Activated naive CD8-positive, alpha-beta T cell treated with anti-CD3 and anti-CD28 coated beads for 36 hours (primary cell): ENCODE measurements at regions not wholly inside any gene's neighbourhood (a gene's known extent, or its start where the extent isn't known, plus 50 kb on each side); places are given as distances from the start of the nearest gene placed in this dataset.

Experiments used
- DNase-seq: peaks from one replicate; pipeline ENCODE4 v3.0.0; 2021
- H3K27ac Mint-ChIP-seq: one replicate; pipeline ENCODE4 v1.8.0; 2022; ENCODE audit warnings: mild to moderate bottlenecking, moderate library complexity, mixed read lengths
- H3K27me3 Mint-ChIP-seq: one replicate; pipeline ENCODE4 v1.8.0; 2022; ENCODE audit warnings: mild to moderate bottlenecking, mixed read lengths
- H3K36me3 Mint-ChIP-seq: one replicate; pipeline ENCODE4 v1.8.0; 2021; ENCODE audit warnings: mild to moderate bottlenecking, mixed read lengths
- H3K4me1 Mint-ChIP-seq: one replicate; pipeline ENCODE4 v1.8.0; 2021; ENCODE audit warnings: mixed read lengths
- H3K4me3 Mint-ChIP-seq: one replicate; pipeline ENCODE4 v1.8.0; 2022; ENCODE audit warnings: mild to moderate bottlenecking, moderate library complexity, mixed read lengths
- H3K9me3 Mint-ChIP-seq: one replicate; pipeline ENCODE4 v1.8.0; 2022; ENCODE audit warnings: mixed read lengths

DNA sequence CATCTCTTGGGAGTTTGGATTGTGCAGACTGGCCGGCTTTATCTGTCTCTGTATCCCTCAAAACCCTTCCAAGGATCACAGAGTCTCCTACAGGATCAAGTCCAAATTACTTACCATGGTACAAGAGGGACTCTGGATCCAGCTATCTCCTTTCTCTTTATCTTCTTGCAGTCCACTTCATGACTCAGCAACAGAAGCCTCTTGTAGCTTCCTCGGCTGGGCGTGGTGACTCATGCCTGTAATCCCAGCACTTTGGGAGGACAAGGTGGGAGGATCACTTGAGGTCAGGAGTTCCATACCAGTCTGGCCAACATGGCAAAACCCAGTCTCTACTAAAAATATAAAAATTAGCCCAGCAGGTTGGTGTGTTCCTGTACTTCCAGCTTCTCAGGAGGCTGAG lies 189.7 kb downstream of the BCAT1 start:
- H3K27ac Mint-ChIP-seq: no peak overlapping the region
- peaks cover 6% of the 10 kb centered on the region for H3K27me3 Mint-ChIP-seq
- no peak for DNase-seq
- no peak overlapping the region for H3K4me3 Mint-ChIP-seq
- H3K36me3 Mint-ChIP-seq: no peaks in the 10 kb centered on the region
- H3K4me1 Mint-ChIP-seq: no peaks in the 10 kb centered on the region
- no peaks in the 10 kb centered on the region for H3K9me3 Mint-ChIP-seq

DNA sequence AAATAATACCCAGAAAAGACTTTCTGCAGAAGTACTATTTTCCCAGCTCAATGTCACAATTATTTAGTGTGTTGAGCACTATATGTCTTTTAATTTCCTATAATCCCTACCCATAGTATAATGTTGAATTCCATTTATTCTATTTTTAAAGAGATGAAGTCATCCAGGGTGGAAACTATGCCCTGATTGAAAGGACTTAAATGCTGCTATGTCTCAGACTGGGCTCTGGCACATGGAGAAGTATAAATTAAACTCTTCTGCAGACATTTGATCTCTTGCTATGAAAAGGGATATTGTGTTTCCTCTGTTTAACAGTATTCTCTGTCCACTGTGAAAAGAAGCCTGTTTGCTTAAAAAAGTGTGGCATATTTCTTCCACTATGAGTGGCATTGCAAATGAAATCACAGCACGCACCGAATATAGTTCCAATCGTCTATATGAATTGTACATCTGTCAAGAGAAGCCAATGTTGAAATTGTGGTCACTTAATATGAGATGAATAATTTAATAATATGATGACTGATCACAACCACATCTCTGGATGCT lies 192.3 kb downstream of the BCAT1 start:
- Mint-ChIP-seq H3K9me3 (no peaks in the 10 kb centered on the region), H3K27me3 (peaks cover 9% of the 10 kb centered on the region), H3K27ac (no peak overlapping the region), H3K4me3 (no peak overlapping the region), H3K4me1 (no peaks in the 10 kb centered on the region), H3K36me3 (no peaks in the 10 kb centered on the region)
- DNase-seq: no peak

DNA sequence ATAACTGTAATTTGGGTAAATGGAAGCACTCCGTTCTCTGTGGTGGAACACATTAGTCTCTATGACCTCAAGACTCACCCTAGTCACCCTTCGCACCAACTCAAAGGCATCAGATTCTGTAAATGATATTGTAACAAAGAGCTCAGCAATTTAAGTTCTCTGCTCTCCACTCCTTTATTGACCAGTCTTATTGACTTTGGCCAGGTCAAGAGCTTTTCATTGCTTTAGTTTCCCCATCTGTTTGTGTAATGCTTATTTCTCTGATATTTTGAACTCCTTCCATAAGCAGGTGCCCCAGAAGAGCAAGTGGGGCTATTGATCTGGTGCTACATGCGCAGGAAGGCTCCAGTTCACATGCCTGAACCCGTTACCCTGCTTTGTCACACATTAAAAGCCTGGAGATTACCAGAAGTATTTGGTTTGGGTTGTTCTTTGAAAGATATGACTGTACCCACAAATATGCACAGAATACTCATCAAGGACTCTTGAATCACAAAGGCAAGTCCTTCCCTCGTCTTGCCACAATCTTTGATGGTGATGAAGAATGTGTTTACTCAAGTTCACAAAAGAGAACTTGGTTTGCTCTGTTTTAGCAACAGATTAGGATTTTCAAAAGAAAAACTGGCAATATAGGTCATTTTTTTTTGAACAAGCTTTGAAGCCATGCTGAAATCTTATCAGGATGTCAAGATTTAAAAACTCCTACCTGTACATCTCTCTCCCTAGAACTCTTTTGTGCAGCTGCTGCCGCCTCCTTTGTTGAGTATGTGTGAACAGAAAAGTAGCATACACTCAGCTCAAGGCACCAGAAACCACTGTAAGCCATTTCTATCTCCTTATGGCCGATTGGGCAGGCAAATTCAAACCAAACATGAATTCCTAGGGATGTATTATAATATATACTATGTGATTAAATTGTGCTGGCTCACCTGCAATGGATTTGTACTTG lies 193.9 kb downstream of the BCAT1 start:
- Mint-ChIP-seq H3K9me3 (no peaks in the 10 kb centered on the region), H3K27ac (no peak overlapping the region), H3K4me3 (no peak overlapping the region), H3K27me3 (peaks cover 9% of the 10 kb centered on the region), H3K36me3 (no peaks in the 10 kb centered on the region), H3K4me1 (peaks cover 1% of the 10 kb centered on the region)
- no peak for DNase-seq

GRCh38 chr12:24752763-24753462 lies 196.0 kb downstream of the BCAT1 start:
- Mint-ChIP-seq H3K27me3 (peaks cover 9% of the 10 kb centered on the region), H3K4me1 (peaks cover 1% of the 10 kb centered on the region), H3K27ac (no peak overlapping the region), H3K9me3 (no peaks in the 10 kb centered on the region), H3K36me3 (no peaks in the 10 kb centered on the region), H3K4me3 (no peak overlapping the region)
- no peak for DNase-seq

DNA sequence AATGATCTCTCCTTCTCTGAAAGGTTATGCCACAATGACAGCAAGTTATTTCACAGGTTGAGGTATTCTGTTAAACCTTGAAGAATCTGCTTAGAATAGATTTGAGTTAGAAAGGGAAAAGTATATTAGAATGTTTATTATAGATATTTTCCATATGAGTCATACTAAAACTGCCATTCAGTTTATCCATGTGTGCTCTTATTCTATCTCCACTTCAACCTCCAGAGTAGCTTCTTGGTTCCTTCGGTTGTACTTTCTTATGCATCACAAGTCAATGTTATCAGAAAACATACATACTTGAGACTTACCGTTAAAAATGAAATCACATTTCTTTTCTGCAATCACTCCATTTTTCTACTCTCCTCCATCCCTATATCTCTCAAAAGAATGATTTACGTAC lies 197.7 kb downstream of the BCAT1 start:
- Mint-ChIP-seq H3K27ac (no peak overlapping the region), H3K4me3 (no peak overlapping the region), H3K4me1 (peaks cover 1% of the 10 kb centered on the region)

DNA sequence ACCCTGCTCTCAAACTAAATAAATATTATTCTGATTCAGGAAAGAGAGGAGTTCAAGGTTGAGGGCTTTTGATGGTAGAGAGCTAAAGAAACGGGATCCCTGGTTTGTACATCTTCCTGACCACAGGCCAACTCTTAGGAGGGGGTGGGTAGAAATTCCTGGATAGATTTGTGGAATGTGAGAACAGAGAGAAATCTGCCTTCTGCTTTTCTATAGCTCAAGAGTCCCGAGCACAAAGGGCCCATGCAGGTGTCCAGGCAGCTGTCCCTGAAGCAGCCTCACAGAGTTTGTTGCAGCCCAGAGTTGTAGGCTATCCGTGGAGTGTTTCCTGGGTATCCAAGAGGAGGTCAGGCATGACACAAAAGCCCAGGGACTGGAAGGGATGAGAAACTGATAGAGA lies 198.6 kb downstream of the BCAT1 start:
- peaks cover 1% of the 10 kb centered on the region for H3K4me1 Mint-ChIP-seq
- H3K4me3 Mint-ChIP-seq: no peak overlapping the region
- H3K27ac Mint-ChIP-seq: no peak overlapping the region
- H3K9me3 Mint-ChIP-seq: no peaks in the 10 kb centered on the region
- no peaks in the 10 kb centered on the region for H3K36me3 Mint-ChIP-seq
- H3K27me3 Mint-ChIP-seq: peaks cover 9% of the 10 kb centered on the region
- DNase-seq: no peak

More for the DNA sequence above, 197.7 kb downstream of the BCAT1 start:
- H3K36me3 Mint-ChIP-seq: no peaks in the 10 kb centered on the region
- no peak for DNase-seq
- no peaks in the 10 kb centered on the region for H3K9me3 Mint-ChIP-seq
- peaks cover 9% of the 10 kb centered on the region for H3K27me3 Mint-ChIP-seq

GRCh38 chr12:24749171-24749570 lies 199.7 kb downstream of the BCAT1 start:
- no peaks in the 10 kb centered on the region for H3K36me3 Mint-ChIP-seq
- H3K9me3 Mint-ChIP-seq: no peaks in the 10 kb centered on the region
- H3K27me3 Mint-ChIP-seq: peaks cover 4% of the 10 kb centered on the region
- peaks cover 1% of the 10 kb centered on the region for H3K4me1 Mint-ChIP-seq
- DNase-seq: no peak
- H3K4me3 Mint-ChIP-seq: no peak overlapping the region
- H3K27ac Mint-ChIP-seq: no peak overlapping the region

DNA sequence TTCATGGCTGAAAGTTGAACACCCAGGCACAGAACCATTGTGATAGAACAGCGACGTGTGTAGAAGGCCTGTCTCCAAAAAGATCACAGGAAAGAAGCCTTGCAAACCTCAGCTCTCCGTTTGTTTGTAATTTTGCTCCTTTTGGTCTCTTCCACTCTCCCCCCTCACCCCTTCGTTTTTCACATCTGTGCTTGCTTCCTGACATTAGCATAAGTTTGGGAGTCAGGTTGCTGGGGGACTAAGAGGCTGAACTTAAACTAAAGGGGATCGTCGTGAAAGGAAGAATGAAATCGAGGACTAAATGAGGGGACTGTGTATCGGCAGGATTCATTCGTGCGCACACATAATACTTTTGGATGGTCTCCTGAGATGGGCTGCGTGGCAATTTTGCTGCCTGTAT lies 200.6 kb downstream of the BCAT1 start:
- Mint-ChIP-seq H3K4me3 (no peak overlapping the region), H3K27me3 (no peaks in the 10 kb centered on the region), H3K36me3 (no peaks in the 10 kb centered on the region), H3K9me3 (no peaks in the 10 kb centered on the region), H3K27ac (no peak overlapping the region), H3K4me1 (peaks cover 1% of the 10 kb centered on the region)
- no peak for DNase-seq

- Mint-ChIP-seq H3K27ac (no peak overlapping the region), H3K27me3 (no peaks in the 10 kb centered on the region), H3K9me3 (no peaks in the 10 kb centered on the region), H3K36me3 (no peaks in the 10 kb centered on the region), H3K4me1 (peaks cover 1% of the 10 kb centered on the region), H3K4me3 (no peak overlapping the region)
- no peak for DNase-seq
Measured at GRCh38 chr12:24746864-24747263, 202.0 kb downstream of the BCAT1 start.

- Mint-ChIP-seq H3K4me1 (peaks cover 1% of the 10 kb centered on the region), H3K27me3 (no peaks in the 10 kb centered on the region), H3K27ac (no peak overlapping the region), H3K9me3 (no peaks in the 10 kb centered on the region), H3K4me3 (no peak overlapping the region), H3K36me3 (no peaks in the 10 kb centered on the region)
- no peak for DNase-seq
Measured at GRCh38 chr12:24746006-24746671, 202.8 kb downstream of the BCAT1 start.

DNA sequence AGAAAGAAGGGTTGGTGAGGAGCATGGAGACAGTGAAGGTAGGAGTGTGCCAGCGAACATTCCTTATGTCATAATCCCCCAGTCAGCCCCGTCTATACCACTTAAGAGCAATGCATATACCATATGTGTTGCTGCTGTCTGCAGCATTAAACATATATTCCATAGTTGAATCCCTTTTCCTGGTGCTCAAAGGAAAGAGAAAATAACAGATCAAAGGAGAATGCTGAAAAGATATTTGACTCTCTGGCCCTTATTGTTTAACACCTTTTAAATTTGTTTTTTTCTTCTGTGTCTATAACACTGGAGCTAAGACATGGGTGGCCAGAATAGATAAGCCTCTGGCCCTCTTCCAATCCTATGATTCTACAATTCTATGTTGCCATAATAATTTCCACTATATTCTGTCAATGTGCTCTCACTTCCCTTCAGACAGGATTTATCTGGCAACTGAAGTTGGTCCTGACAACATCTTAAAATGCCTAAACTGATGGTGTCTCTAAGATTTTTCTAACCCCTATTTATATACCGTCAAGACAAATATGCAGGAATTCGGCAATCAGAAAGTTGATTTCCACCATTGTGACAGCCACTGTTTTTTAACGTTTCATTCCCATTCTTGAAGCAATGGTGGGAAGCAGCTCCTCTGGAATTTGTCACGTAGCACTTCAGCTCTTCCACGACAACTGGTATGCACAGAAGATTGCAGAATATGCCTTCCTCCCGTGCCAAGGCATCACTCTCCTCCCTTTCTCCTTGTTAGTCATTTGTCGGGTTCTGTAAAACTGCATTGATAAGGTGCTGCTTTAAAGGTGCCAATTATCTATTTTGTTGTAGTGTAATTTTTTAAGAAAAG lies 204.7 kb downstream of the BCAT1 start:
- H3K9me3 Mint-ChIP-seq: no peaks in the 10 kb centered on the region
- H3K27ac Mint-ChIP-seq: no peak overlapping the region
- DNase-seq: no peak
- no peaks in the 10 kb centered on the region for H3K36me3 Mint-ChIP-seq
- no peak overlapping the region for H3K4me3 Mint-ChIP-seq
- no peaks in the 10 kb centered on the region for H3K27me3 Mint-ChIP-seq
- H3K4me1 Mint-ChIP-seq: no peaks in the 10 kb centered on the region

GRCh38 chr12:24742378-24742777 lies 206.5 kb downstream of the BCAT1 start:
- Mint-ChIP-seq H3K4me3 (no peak overlapping the region), H3K27me3 (no peaks in the 10 kb centered on the region), H3K36me3 (no peaks in the 10 kb centered on the region), H3K4me1 (peaks cover 3% of the 10 kb centered on the region), H3K27ac (no peak overlapping the region), H3K9me3 (no peaks in the 10 kb centered on the region)
- no peak for DNase-seq

GRCh38 chr12:24741216-24741615 lies 207.7 kb downstream of the BCAT1 start:
- no peak overlapping the region for H3K27ac Mint-ChIP-seq
- H3K27me3 Mint-ChIP-seq: no peaks in the 10 kb centered on the region

DNA sequence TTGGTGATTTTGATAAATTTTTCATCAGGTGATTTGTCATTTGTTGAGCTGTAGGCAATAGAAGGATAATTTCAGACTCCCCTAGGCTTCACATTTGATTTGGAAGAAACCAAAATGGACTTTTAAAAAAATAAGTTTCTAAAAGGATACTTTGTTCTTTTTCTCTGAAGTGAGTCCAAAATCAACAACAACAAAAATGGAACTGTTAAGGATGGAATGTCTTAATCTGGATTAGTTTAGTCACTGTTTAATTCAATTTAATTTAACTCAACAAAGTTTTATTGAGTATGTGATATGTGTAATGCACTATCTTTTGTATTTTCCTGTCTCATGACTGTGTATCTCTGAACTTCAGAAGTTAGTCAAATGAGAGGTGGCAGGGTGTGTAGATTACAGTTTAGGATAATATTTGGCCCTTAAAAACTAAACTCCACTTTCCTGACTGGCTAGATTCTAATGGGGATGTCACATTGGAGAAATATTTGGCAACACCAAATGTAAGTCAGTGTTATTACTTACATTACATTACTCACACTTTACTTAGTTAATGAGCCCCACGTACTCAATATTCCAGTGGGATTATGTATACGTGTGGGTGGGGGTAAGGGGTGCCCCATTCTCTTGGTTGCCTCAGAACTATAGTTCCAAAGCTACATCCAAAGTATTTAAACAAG lies 209.7 kb downstream of the BCAT1 start:
- Mint-ChIP-seq H3K4me1 (peaks cover 4% of the 10 kb centered on the region), H3K36me3 (no peaks in the 10 kb centered on the region), H3K4me3 (no peak overlapping the region), H3K27ac (no peak overlapping the region), H3K27me3 (peaks cover 5% of the 10 kb centered on the region), H3K9me3 (no peaks in the 10 kb centered on the region)
- no peak for DNase-seq

More at GRCh38 chr12:24741216-24741615, 207.7 kb downstream of the BCAT1 start:
- Mint-ChIP-seq H3K9me3 (no peaks in the 10 kb centered on the region), H3K36me3 (no peaks in the 10 kb centered on the region), H3K4me1 (peaks cover 4% of the 10 kb centered on the region), H3K4me3 (no peak overlapping the region)
- no peak for DNase-seq
